HTR-8/SVneo (cell line): ENCODE measurements at regions not wholly inside any gene's neighbourhood (a gene's known extent, or its start where the extent isn't known, plus 50 kb on each side); places are given as distances from the start of the nearest gene placed in this dataset.

Source experiments
- DNase-seq: peaks from one replicate; pipeline ENCODE4 v3.0.0; 2011; ENCODE audit warnings: low spot score, mixed read lengths; ENCODE audit not compliant: insufficient read length
- FAIRE-seq: peaks from 2 replicates; lab custom pipeline; 2011; peaks lifted over from hg19 to GRCh38; lab: Jason Lieb, UNC

- DNase-seq (no peak), FAIRE-seq (no peak)
Observed at GRCh38 chr16:80489173-80489572, 51.6 kb upstream of the DYNLRB2 start.

DNA sequence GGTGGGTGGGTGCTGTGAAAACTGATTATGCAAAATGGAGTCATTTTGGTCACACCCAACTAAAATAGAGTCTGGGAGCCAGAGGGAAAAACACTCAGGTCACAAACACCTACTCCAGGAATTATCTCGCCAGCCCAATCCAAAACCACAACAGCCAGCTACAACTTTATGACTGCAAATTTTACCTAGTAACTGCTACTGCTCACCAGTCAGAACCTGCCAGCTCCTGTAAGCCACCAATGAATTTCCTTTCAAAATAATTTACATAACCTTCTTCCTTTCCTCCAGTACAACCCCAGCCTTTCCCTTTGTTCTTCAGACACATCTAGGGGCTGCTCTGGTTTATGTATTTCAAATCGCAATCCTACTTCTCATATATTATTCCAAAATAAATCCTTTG, 52.6 kb upstream of the DYNLRB2 start:
- no peak for DNase-seq
- FAIRE-seq: no peak

- DNase-seq: no peak
- no peak for FAIRE-seq
Observed at GRCh38 chr16:80480664-80481063, 60.1 kb upstream of the DYNLRB2 start.

DNA sequence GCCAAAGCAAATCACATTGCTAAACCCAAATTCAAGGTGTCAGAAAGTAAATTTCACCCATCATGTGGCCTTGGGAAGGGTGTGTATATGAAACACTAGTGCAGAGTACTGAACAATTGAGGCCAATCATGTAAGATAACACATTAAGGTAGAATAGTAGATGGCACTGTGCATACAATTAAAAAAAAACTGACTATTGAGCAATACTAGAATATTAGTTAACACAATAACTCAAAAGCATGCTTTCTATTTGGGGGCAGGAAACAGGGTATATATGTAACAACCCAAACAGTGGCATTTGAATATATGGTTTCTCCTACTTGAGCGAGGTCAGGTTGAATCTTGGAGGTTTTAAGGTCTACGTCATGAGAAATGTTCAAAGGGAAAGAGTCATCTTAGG, 63.0 kb upstream of the DYNLRB2 start:
- DNase-seq: no peak
- no peak for FAIRE-seq

GRCh38 chr16:80468029-80468428, 72.8 kb upstream of the DYNLRB2 start:
- no peak for DNase-seq
- no peak for FAIRE-seq

GRCh38 chr16:80466024-80466987, 74.5 kb upstream of the DYNLRB2 start:
- FAIRE-seq (peak; percentile 88), DNase-seq (peak; percentile 82)

GRCh38 chr16:80463751-80464495, 76.9 kb upstream of the DYNLRB2 start:
- DNase-seq (no peak), FAIRE-seq (no peak)

- FAIRE-seq (no peak), DNase-seq (no peak)
Observed at GRCh38 chr16:80463326-80463725, 77.5 kb upstream of the DYNLRB2 start.

- no peak for FAIRE-seq
- DNase-seq: no peak
Observed at GRCh38 chr16:80462917-80463316, 77.9 kb upstream of the DYNLRB2 start.

GRCh38 chr16:80460988-80461387, 79.8 kb upstream of the DYNLRB2 start:
- FAIRE-seq: no peak
- DNase-seq: no peak

- DNase-seq (no peak), FAIRE-seq (no peak)
Observed at GRCh38 chr16:80459966-80460365, 80.8 kb upstream of the DYNLRB2 start.

- no peak for FAIRE-seq
Observed at GRCh38 chr16:80459331-80459777, 81.4 kb upstream of the DYNLRB2 start.

GRCh38 chr16:80457871-80458270, 82.9 kb upstream of the DYNLRB2 start:
- DNase-seq: no peak
- no peak for FAIRE-seq

More at GRCh38 chr16:80459331-80459777, 81.4 kb upstream of the DYNLRB2 start:
- no peak for DNase-seq

- no peak for DNase-seq
- no peak for FAIRE-seq
Observed at GRCh38 chr16:80454802-80455201, 86.0 kb upstream of the DYNLRB2 start.

DNA sequence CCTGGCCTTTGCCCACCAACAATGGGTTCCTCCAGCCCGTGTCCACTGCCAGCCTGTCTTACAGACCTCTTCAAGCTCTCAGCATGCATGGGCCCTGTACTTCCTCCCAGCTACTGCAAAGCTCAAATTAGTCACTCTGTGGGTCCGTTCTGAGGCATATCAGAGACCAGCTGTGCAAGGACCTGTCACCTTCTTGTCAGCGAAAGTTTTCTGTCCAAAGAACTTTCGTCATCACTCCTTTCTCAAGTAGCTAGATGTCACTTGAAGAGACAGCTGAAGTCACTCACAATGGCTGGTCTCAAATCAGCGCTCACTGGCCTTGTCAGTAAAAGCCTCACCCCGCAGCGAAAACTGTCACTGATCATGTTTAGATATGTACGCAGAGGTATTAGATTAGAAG, 91.4 kb upstream of the DYNLRB2 start:
- FAIRE-seq: no peak
- DNase-seq: no peak

- no peak for DNase-seq
- no peak for FAIRE-seq
Observed at GRCh38 chr16:80447241-80447640, 93.6 kb upstream of the DYNLRB2 start.

- DNase-seq (no peak), FAIRE-seq (no peak)
Observed at GRCh38 chr16:80442779-80443178, 98.0 kb upstream of the DYNLRB2 start.

DNA sequence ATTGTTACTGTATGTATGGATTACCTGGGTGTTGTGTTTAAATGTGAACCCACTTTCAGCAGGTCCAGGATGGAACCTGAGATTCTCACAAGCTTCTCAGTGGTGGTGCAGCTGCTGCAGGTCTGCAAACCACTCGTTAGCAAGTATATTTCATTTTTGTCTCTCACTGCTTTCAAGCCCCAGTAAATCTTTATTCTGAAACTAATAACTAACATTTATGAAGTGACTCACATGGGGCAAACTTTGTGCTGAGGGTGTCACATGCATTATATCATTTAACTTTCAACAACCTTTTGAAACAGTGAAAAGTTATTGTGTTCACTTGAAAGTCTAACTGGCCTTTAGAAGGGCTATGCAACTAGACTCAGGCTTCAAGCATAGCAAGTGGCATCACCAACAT, 98.9 kb upstream of the DYNLRB2 start:
- DNase-seq: no peak
- FAIRE-seq: no peak

DNA sequence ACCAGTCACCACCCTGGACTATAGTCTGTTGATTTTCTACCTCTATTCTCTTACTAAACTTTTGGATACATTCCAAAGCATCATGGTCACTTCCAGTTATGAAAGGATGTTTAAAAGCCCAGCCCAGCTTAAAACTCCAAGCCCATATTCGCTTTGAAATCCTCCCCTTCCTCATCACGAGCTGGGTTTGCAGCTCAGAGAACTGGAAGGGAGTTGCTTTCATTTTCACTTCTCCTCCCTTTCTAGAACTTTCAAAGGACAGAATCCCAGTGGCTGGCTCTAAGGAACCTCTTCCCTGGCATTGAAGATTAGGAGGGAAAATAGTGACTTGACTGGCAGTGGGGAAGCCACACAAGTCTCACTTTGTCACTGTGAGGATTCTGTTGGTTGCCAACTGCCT, 100.1 kb upstream of the DYNLRB2 start:
- FAIRE-seq (no peak), DNase-seq (no peak)

GRCh38 chr16:80437707-80438106, 103.1 kb upstream of the DYNLRB2 start:
- DNase-seq (no peak), FAIRE-seq (no peak)

DNA sequence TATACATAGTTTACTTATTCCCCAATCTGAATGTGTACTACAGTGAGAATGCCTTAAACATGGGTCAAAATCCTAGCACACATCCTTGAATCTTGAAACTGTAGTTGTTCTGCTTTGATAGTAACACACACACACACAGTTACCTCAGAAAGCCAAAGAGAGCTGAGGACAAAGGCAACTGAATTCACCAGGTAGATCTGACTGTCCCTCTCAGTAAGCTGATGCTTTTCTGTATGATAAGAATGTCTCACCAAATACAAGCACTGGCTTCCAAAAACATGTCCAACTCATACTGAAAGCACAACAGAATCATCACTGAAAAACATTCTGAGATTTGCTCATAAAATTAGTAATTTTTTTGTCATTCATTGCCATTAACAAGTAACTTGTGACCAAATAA, 104.3 kb upstream of the DYNLRB2 start:
- no peak for FAIRE-seq
- DNase-seq: no peak
